AG09309 (cell line): ENCODE measurements at regions not wholly inside any gene's neighbourhood (a gene's known extent, or its start where the extent isn't known, plus 50 kb on each side); places are given as distances from the start of the nearest gene placed in this dataset.
"Not testable (repeated sequence)": the region's sequence is repeated elsewhere in the genome, so short reads cannot be mapped to it uniquely, and the experiment has no call there.

Experiments
- DNase-seq: peaks from one replicate; pipeline ENCODE4 v3.0.0-alpha.2; 2010; ENCODE audit warnings: low read depth
- H3K4me3 ChIP-seq: 2 replicates; pipeline ENCODE4 v1.5.1; 2011; ENCODE audit warnings: mild to moderate bottlenecking, low read depth, low read length, moderate library complexity; ENCODE audit not compliant: control insufficient read depth
- TF ChIP-seq, protein P1 (sequence below): IDR thresholded peaks from 2 replicates; pipeline ENCODE4 v1.5.1; 2011; ENCODE audit warnings: mild to moderate bottlenecking, low read depth, low read length, inconsistent platforms; ENCODE audit not compliant: insufficient read depth, control insufficient read depth; ENCODE audit errors: missing control alignments

DNA sequence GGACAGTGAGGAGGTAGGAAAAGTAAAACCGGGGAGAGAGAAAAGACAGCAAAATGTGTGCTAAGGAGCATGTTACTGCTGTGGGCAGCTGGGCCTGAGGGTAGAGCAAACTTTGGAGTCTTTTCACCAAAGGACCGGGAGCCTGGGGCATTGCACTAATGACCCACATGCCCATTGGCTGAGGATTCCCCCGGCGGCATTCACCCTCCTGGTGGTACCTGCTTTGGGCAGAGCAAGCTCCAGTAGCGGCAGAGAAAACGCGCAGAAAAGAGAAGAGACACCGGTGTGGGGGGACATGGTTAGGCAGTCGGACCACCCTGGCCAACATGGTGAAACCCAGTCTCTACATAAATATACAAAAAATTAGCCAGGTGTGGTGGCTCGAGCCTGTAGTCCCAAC is 83.4 kb upstream of the ESRRB start:
- DNase-seq, result no peak
- H3K4me3 ChIP-seq, result no peak overlapping the region
- TF ChIP-seq, protein P1, sequence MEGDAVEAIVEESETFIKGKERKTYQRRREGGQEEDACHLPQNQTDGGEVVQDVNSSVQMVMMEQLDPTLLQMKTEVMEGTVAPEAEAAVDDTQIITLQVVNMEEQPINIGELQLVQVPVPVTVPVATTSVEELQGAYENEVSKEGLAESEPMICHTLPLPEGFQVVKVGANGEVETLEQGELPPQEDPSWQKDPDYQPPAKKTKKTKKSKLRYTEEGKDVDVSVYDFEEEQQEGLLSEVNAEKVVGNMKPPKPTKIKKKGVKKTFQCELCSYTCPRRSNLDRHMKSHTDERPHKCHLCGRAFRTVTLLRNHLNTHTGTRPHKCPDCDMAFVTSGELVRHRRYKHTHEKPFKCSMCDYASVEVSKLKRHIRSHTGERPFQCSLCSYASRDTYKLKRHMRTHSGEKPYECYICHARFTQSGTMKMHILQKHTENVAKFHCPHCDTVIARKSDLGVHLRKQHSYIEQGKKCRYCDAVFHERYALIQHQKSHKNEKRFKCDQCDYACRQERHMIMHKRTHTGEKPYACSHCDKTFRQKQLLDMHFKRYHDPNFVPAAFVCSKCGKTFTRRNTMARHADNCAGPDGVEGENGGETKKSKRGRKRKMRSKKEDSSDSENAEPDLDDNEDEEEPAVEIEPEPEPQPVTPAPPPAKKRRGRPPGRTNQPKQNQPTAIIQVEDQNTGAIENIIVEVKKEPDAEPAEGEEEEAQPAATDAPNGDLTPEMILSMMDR, result no peak

DNA sequence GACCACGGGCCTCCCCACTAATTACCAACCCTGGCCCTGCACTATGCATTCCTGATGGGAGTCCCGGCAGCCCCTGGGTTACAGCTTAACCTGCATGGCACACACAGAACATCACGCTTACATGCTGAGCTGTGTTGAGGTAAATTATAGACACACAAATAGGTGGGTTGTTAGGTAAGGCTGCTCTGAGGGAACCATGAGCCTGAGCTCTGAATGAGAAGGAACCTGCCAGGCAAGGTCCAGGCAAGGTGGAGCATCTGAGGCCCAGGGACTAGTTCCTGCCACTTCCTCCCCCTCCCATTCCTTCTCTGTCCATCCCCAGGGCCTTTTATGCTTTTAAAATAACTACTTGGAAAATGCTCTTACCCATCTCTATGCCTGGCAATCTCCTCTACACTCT is 82.7 kb upstream of the ESRRB start:
- DNase-seq, result no peak
- TF ChIP-seq, protein P1, result no peak
- H3K4me3 ChIP-seq, result no peak overlapping the region

DNA sequence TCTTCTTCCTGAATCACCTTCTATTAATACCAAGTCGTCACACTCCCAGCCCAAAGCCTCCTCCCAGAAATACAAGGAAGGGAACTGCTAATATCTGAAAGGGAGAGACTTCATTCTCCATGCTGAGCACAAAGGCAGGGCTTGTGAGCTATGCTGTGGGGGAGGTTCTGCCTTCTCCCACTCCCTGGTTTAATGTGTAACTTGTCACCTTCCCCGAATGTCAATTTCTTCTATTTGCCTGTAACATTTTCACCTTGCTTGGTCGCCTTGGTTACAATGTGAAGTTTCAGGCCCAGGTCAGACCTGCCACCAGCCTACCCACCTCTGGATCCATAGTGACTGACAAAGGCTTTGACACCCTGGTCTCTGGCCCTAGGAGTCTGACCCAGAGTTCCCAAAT is 82.0 kb upstream of the ESRRB start:
- no peak overlapping the region for H3K4me3 ChIP-seq
- TF ChIP-seq, protein P1, result no peak
- no peak for DNase-seq

DNA sequence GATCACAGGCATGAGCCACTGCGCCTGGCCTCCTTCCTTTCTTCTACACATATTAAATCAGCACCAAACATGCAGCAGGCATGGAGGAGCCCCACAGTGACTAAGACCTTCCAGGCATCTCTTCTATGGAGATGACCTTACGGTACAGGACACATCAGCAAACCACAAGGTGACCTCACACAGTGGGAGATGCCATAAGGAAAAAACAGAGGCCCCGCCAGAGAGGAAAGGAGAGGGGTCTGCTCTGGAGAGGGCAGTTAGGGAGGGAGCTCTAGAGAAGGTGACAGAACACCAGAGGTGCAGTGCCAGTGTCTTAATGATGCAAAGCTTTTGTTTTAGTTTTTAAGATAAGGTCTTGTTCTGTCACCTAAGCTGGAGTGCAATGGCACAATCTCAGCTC is 81.1 kb upstream of the ESRRB start:
- DNase-seq, result no peak
- TF ChIP-seq, protein P1, result no peak

DNA sequence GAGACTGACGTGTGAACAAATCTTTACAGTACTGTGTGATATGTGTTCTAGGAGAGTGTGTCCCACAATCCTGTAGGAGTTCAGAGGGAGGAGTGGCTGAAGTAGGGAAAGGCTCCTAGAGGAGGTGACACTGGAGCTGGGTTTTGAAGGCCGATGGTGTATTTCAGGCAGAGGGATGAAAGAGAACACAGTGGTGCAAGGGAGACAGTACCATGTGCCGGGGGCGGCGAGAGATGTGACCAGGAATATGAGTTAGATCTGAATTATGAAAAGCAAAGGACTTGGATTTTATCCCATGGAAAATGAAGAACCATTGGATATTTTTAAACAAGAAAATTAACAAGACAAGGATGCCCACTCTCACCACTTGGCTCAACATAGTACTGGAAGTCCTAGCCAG is 77.0 kb upstream of the ESRRB start:
- no peak overlapping the region for H3K4me3 ChIP-seq
- TF ChIP-seq, protein P1, result no peak

More for the DNA sequence above, 81.1 kb upstream of the ESRRB start:
- no peak overlapping the region for H3K4me3 ChIP-seq

DNA sequence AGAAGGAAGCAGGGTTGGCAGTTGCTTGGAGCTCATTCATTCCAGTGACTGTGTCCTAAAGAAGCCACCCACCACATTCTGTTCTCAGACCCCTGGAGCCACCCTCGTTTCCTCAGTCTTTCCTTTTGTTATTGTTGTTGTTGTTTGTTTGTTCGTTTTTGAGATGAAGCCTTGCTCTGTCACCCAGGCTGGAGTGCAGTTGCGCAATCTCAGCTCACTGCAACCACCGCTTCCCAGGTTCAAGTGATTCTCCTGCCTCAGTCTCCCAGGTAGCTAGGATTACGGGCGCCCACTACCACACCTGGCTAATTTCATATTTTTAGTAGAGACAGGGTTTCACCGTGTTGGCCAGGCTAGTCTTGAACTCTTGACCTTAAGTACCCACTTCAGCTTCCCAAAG is 72.7 kb upstream of the ESRRB start:
- not testable (repeated sequence) for H3K4me3 ChIP-seq

More for the DNA sequence above, 77.0 kb upstream of the ESRRB start:
- no peak for DNase-seq

DNA sequence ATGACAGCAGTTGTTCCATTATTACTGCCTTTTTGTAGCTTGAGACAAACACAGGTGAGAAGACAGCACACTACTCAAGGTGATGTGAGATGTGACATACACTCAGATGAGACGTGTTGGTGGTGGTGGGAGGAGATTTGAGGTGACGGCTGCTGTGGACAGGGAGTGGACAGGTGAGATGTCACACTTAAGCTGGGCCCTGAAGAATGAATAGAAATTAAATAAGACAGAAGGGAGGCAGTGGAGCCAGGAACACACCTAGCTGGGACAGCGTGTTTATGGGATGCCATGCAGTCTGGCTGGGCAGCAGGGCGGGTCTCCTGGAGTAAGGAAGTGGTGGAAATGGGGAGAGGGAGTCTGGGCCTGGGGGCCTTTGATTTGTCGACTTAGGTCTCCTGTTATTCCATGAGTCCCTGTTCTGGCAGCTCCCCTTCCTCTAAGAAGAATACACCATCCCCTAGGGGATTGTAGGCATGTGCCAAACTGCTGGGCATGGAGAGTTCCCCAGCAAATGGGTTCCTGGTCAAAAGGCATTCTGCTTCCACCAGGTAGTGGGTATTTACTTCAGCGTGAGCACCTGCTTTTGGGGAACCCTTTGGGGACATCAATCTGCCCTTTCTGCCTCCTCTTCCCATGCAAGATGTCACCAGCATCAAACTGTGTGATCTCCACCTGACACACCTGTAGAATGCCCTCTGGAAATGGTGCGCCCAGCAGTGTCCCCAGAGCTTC is 71.2 kb upstream of the ESRRB start:
- no peak for DNase-seq
- TF ChIP-seq, protein P1, result no peak
- no peak overlapping the region for H3K4me3 ChIP-seq

More for the DNA sequence above, 72.7 kb upstream of the ESRRB start:
- DNase-seq, result not testable (repeated sequence)
